ENCODE measurements at regions not wholly inside any gene's neighbourhood (a gene's known extent, or its start where the extent isn't known, plus 50 kb on each side); places are given as distances from the start of the nearest gene placed in this dataset.

DNA sequence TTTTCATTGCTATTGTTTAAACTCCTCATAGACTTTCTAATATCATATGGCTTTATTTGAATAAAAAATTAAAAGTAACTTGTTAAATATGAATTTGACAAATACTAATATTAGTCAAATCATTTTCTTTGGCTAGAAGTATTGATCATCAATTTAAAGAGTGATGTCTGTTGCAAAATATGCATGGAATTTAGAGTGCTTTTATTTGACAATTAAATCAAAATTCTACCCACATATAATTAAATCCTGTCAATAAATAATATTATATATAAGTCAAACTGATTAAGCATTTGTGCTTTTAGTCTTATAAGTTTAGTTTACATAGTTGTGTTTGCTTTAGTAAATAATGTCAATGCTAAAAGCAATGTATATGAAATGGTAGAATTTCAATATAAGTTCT lies 318.6 kb upstream of the ROBO1 start:
- DNase-seq (ENCODE audit: low spot score): no peak
- TF ChIP-seq, protein P1, sequence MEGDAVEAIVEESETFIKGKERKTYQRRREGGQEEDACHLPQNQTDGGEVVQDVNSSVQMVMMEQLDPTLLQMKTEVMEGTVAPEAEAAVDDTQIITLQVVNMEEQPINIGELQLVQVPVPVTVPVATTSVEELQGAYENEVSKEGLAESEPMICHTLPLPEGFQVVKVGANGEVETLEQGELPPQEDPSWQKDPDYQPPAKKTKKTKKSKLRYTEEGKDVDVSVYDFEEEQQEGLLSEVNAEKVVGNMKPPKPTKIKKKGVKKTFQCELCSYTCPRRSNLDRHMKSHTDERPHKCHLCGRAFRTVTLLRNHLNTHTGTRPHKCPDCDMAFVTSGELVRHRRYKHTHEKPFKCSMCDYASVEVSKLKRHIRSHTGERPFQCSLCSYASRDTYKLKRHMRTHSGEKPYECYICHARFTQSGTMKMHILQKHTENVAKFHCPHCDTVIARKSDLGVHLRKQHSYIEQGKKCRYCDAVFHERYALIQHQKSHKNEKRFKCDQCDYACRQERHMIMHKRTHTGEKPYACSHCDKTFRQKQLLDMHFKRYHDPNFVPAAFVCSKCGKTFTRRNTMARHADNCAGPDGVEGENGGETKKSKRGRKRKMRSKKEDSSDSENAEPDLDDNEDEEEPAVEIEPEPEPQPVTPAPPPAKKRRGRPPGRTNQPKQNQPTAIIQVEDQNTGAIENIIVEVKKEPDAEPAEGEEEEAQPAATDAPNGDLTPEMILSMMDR (IDR thresholded peaks at IDR 0.05; ENCODE audit: extremely low read depth, missing control alignments): no peak

DNA sequence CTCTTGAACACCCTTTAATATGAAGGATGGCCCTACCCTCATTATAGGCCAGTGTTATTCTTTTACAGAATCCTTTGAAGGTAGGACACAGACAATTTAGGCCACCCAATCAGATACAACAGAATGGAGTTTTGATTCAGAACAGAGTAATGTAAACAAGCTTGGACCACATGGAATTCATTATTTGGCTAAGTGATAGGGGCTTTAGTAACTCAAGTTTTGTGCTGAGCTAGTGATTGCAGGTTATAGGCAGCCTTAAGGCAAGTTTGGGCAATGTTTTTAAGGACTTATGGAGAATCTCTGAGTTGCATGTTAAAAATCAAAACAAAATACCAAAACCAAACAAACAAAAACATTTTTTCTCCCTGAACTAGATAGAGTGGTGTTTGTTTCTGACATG lies 312.1 kb upstream of the ROBO1 start:
- no peak for DNase-seq (ENCODE audit: low spot score)
- TF ChIP-seq, protein P1 (IDR thresholded peaks at IDR 0.05; ENCODE audit: extremely low read depth, missing control alignments): no peak

DNA sequence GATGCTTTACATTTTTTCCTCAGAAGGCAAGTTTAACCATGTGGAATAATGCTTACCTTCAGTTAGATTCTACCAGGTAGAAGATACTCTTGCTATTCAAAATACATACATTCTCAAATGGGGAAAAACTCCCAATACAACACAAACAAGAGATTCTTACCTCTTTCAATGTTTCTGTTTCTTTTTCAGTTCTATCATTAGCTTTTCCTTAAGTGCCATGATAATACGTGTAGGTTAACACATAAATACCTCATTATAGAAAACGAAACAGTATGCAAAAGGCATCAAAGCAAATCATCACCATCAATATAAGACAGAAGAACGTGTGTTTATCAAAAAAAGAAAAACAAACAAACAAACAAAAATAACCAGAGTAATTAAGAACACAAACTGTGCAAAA lies 300.7 kb upstream of the ROBO1 start:
- TF ChIP-seq, protein P1 (IDR thresholded peaks at IDR 0.05; ENCODE audit: extremely low read depth, missing control alignments): no peak
- no peak for DNase-seq (ENCODE audit: low spot score)

- TF ChIP-seq, protein P1 (IDR thresholded peaks at IDR 0.05; ENCODE audit: extremely low read depth, missing control alignments): no peak
- DNase-seq (ENCODE audit: low spot score): no peak
These were observed 295.7 kb upstream of the ROBO1 start for GRCh38 chr3:80063535-80063934.

GRCh38 chr3:80060664-80061063 lies 292.9 kb upstream of the ROBO1 start:
- no peak for DNase-seq (ENCODE audit: low spot score)
- TF ChIP-seq, protein P1 (IDR thresholded peaks at IDR 0.05; ENCODE audit: extremely low read depth, missing control alignments): no peak

GRCh38 chr3:80055306-80055705 lies 287.5 kb upstream of the ROBO1 start:
- TF ChIP-seq, protein P1 (IDR thresholded peaks at IDR 0.05; ENCODE audit: extremely low read depth, missing control alignments): no peak
- no peak for DNase-seq (ENCODE audit: low spot score)

- TF ChIP-seq, protein P1 (IDR thresholded peaks at IDR 0.05; ENCODE audit: extremely low read depth, missing control alignments): no peak
- no peak for DNase-seq (ENCODE audit: low spot score)
These were observed 284.5 kb upstream of the ROBO1 start for GRCh38 chr3:80052271-80052670.

All from GM20000 (cell line).